Frontal cortex (tissue), 3 donors: ENCODE measurements at regions not wholly inside any gene's neighbourhood (a gene's known extent, or its start where the extent isn't known, plus 50 kb on each side); places are given as distances from the start of the nearest gene placed in this dataset.

Experiments
- DNase-seq, 2 donors: peaks; one replicate each; pipeline ENCODE4 v3.0.0; 2012; ENCODE audit warnings: low spot score in 2 of 2
- FAIRE-seq: peaks from 2 replicates; lab custom pipeline; 2012; peaks lifted over from hg19 to GRCh38; lab: Jason Lieb, UNC
- donor health status: control.
- donor health status: control.
- donor health status: control.

- no peak for FAIRE-seq
Measured at GRCh38 chr2:66689456-66690051, 254.6 kb downstream of the MEIS1 start.

GRCh38 chr2:66691031-66691965 lies 256.4 kb downstream of the MEIS1 start:
- FAIRE-seq, result no peak
- no peak for DNase-seq

More at GRCh38 chr2:66689456-66690051, 254.6 kb downstream of the MEIS1 start:
- DNase-seq, result no peak

- no peak for DNase-seq
Measured at GRCh38 chr2:66692521-66693054, 257.7 kb downstream of the MEIS1 start.

GRCh38 chr2:66693076-66693965 lies 258.4 kb downstream of the MEIS1 start:
- FAIRE-seq (no peak), DNase-seq (no peak)

More at GRCh38 chr2:66692521-66693054, 257.7 kb downstream of the MEIS1 start:
- FAIRE-seq, result peak; percentile 15

GRCh38 chr2:66694087-66694860 lies 259.3 kb downstream of the MEIS1 start:
- FAIRE-seq, result no peak
- DNase-seq, result no peak

GRCh38 chr2:66695226-66695735 lies 260.4 kb downstream of the MEIS1 start:
- DNase-seq, result no peak

GRCh38 chr2:66696374-66696773 lies 261.4 kb downstream of the MEIS1 start:
- DNase-seq, result no peak
- no peak for FAIRE-seq

More at GRCh38 chr2:66695226-66695735, 260.4 kb downstream of the MEIS1 start:
- no peak for FAIRE-seq

GRCh38 chr2:66696886-66697285 lies 262.0 kb downstream of the MEIS1 start:
- FAIRE-seq, result no peak
- DNase-seq, result no peak

- DNase-seq (no peak), FAIRE-seq (no peak)
Measured at GRCh38 chr2:66697366-66697765, 262.4 kb downstream of the MEIS1 start.

- no peak for FAIRE-seq
- no peak for DNase-seq
Measured at GRCh38 chr2:66698091-66698490, 263.2 kb downstream of the MEIS1 start.

- no peak for FAIRE-seq
- DNase-seq, result no peak
Measured at GRCh38 chr2:66698576-66699239, 263.8 kb downstream of the MEIS1 start.

GRCh38 chr2:66699416-66699792 lies 264.5 kb downstream of the MEIS1 start:
- DNase-seq, result no peak
- no peak for FAIRE-seq

- no peak for DNase-seq
Measured at GRCh38 chr2:66699793-66700676, 265.1 kb downstream of the MEIS1 start.

GRCh38 chr2:66700677-66701066 lies 265.7 kb downstream of the MEIS1 start:
- FAIRE-seq, result no peak
- DNase-seq, result no peak

More at GRCh38 chr2:66699793-66700676, 265.1 kb downstream of the MEIS1 start:
- FAIRE-seq, result no peak

- DNase-seq, result no peak
- no peak for FAIRE-seq
Measured at GRCh38 chr2:66701251-66701650, 266.3 kb downstream of the MEIS1 start.

GRCh38 chr2:66701656-66702055 lies 266.7 kb downstream of the MEIS1 start:
- FAIRE-seq (no peak), DNase-seq (no peak)

GRCh38 chr2:66702301-66702700 lies 267.4 kb downstream of the MEIS1 start:
- FAIRE-seq, result no peak

More at GRCh38 chr2:66702301-66702700, 267.4 kb downstream of the MEIS1 start:
- no peak for DNase-seq
